ENCODE measurements at regions not wholly inside any gene's neighbourhood (a gene's known extent, or its start where the extent isn't known, plus 50 kb on each side); places are given as distances from the start of the nearest gene placed in this dataset.
"Not testable (repeated sequence)": the region's sequence is repeated elsewhere in the genome, so short reads cannot be mapped to it uniquely, and the experiment has no call there.

DNA sequence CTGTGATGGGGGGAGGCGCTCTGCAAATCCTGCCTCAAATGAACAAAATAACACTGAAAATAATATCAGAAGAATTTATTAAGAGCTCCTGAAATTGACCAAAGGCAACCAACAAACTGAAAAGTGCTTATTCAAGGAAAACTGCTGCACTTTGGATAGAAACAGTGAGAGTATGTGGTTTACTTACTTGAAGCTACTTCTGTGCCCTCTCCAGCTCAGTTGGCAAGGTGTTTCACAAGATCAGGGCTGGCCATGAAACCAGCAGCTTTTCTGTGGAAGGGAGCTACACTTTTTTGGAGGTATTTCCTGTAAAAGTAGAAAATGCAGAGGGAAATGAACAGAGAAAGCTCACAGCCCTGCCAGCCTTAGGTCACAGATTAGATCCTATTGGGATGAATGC is 310.0 kb upstream of the SPAG17 start:
- Histone ChIP-seq H3K4me3 (no peak overlapping the region), H3K27me3 (replicated peaks) (no peaks in the 10 kb centered on the region), H3K4me1 (replicated peaks) (no peaks in the 10 kb centered on the region), H3K27ac (no peak overlapping the region), H3K9me3 (replicated peaks) (no peaks in the 10 kb centered on the region), H3K36me3 (no peaks in the 10 kb centered on the region)
- no peak for DNase-seq (ENCODE audit: low read depth in 1 of 2, low spot score in 2 of 2)

DNA sequence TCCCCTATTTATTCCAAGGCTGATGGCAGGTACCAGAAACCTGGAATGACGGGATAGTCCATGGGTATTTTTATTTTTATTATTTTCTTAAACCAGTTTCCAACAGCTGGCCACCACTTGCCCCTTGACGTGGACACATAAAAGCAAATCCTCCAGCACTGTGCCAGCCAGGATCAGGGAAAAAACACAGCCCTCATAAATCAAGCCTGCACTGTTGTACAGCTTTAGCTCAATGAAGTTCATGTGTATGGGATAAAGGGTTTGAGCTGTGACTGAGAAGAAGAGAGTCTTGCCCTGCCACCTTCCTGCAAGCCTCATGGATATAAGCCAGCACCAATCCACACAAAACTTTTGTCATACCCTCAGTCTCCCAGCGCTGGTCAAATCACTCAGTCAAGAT is 303.8 kb upstream of the SPAG17 start:
- no peaks in the 10 kb centered on the region for H3K4me1 ChIP-seq (replicated peaks)
- no peaks in the 10 kb centered on the region for H3K27me3 ChIP-seq (replicated peaks)
- H3K36me3 ChIP-seq: no peaks in the 10 kb centered on the region
- H3K27ac ChIP-seq: no peak overlapping the region
- H3K4me3 ChIP-seq: no peak overlapping the region
- H3K9me3 ChIP-seq (replicated peaks): no peaks in the 10 kb centered on the region
- no peak for DNase-seq (ENCODE audit: low read depth in 1 of 2, low spot score in 2 of 2)

DNA sequence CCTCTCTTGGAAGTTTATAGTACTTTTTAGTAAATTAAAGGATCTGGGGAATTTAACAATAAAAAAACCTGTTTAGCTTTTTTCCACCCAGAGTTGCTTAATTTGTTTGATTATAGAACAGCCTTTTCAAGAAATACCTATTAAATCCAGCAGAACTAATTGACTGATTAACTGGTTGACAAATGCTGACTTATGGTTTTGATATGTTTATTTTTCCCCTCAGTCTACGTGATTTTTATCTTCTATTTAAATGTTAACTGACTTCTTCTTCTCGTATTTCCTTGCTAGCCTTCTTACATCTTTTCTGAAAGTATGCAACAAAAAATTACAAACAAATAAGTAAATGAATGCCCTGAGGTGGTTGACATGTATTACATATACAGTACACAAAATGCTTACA is 302.9 kb upstream of the SPAG17 start:
- Histone ChIP-seq H3K4me3 (no peak overlapping the region), H3K27ac (no peak overlapping the region), H3K9me3 (replicated peaks) (no peaks in the 10 kb centered on the region), H3K27me3 (replicated peaks) (no peaks in the 10 kb centered on the region; the same call in 1 of the 2 replicates), H3K4me1 (replicated peaks) (no peaks in the 10 kb centered on the region), H3K36me3 (no peaks in the 10 kb centered on the region)
- DNase-seq (ENCODE audit: low read depth in 1 of 2, low spot score in 2 of 2): no peak

DNA sequence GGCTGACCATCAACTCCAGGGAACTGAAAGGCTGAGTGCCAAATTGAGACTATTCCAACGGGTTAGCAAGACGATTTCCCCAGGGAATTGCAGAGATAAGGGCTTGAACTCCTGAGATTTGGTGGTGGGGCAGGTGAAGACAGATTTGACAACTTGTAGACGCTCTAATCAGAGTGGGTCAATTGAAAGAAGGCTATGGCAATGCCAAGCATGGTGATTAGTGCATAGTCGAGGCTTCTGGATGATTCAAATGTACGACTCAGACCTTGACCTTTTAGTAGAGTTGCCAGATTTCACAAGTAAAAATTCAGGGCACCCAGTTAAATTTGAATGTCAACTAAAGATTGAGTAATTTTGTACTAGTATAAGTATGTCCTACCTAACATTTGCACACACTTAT is 302.1 kb upstream of the SPAG17 start:
- Histone ChIP-seq H3K4me3 (no peak overlapping the region), H3K27me3 (replicated peaks) (no peaks in the 10 kb centered on the region; the same call in 1 of the 2 replicates), H3K4me1 (replicated peaks) (no peaks in the 10 kb centered on the region), H3K36me3 (no peaks in the 10 kb centered on the region), H3K27ac (no peak overlapping the region), H3K9me3 (replicated peaks) (no peaks in the 10 kb centered on the region)
- no peak for DNase-seq (ENCODE audit: low read depth in 1 of 2, low spot score in 2 of 2)

DNA sequence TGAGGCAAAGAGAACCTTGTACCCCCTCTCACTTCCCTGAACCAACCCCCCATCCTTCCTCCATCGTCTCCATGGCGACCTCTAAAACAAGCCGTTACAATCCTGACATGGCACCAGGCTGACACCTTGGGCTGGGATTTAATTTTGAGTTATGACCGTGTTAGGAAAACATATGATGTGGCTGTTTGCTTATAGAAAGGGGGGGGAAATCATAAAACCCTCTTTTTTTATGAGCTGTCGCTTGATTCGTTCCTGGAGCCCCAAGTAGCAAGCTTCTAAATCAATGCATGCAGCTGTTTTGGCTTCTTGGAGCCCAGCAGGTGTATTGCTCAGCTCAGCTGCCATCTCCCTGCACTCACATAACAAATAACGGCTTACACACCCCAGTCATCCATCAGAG is 301.2 kb upstream of the SPAG17 start:
- no peaks in the 10 kb centered on the region; the same call in 1 of the 2 replicates for H3K27me3 ChIP-seq (replicated peaks)
- no peak overlapping the region for H3K4me3 ChIP-seq
- no peaks in the 10 kb centered on the region for H3K36me3 ChIP-seq
- no peak overlapping the region for H3K27ac ChIP-seq
- no peak for DNase-seq (ENCODE audit: low read depth in 1 of 2, low spot score in 2 of 2)
- no peaks in the 10 kb centered on the region for H3K9me3 ChIP-seq (replicated peaks)
- H3K4me1 ChIP-seq (replicated peaks): no peaks in the 10 kb centered on the region

DNA sequence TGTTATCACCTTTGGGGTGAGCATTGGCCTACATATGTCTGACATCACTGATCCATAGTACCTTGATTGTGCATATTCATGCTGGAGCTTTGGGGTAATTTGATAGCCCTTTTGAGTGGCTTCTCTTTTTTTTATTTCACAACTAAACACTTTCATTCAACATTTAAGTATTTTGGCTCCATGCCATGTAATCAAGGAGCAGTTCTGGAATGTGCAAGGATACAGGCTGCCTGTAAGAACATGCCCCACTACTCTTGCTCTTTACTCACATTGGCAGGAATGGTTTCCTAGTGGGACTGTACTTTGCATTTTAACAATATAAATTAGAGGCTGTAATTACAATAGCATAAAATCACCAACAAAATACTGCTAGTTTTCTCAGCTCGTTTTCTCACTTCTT is 300.7 kb upstream of the SPAG17 start:
- H3K4me3 ChIP-seq: no peak overlapping the region
- DNase-seq (ENCODE audit: low read depth in 1 of 2, low spot score in 2 of 2): no peak
- H3K27ac ChIP-seq: no peak overlapping the region

DNA sequence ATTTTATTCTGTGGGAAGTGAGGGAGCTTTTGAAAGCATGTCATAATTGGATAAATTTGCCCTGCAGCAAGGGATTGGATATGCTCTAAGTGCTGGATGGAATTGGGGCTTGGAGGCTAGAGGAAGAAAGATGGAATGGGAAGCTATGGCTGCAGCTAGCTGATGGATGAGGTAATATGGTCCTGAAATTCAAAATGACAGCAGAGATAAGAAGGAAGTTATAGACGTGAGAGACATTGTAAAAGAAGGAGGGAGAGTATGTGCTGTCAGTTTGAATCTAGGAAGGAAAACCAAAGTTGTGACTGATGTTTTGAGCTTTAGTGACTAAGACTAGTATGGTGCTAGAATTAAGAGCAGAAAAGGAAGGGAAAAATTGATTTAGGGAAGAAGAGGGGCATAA is 299.9 kb upstream of the SPAG17 start:
- Histone ChIP-seq H3K9me3 (replicated peaks) (no peaks in the 10 kb centered on the region), H3K27ac (no peak overlapping the region), H3K27me3 (replicated peaks) (no peaks in the 10 kb centered on the region; the same call in 1 of the 2 replicates), H3K4me1 (replicated peaks) (no peaks in the 10 kb centered on the region), H3K36me3 (no peaks in the 10 kb centered on the region), H3K4me3 (no peak overlapping the region)
- no peak for DNase-seq (ENCODE audit: low read depth in 1 of 2, low spot score in 2 of 2)

More for the DNA sequence above, 300.7 kb upstream of the SPAG17 start:
- no peaks in the 10 kb centered on the region for H3K36me3 ChIP-seq
- no peaks in the 10 kb centered on the region; the same call in 1 of the 2 replicates for H3K27me3 ChIP-seq (replicated peaks)
- no peaks in the 10 kb centered on the region for H3K4me1 ChIP-seq (replicated peaks)
- no peaks in the 10 kb centered on the region for H3K9me3 ChIP-seq (replicated peaks)

DNA sequence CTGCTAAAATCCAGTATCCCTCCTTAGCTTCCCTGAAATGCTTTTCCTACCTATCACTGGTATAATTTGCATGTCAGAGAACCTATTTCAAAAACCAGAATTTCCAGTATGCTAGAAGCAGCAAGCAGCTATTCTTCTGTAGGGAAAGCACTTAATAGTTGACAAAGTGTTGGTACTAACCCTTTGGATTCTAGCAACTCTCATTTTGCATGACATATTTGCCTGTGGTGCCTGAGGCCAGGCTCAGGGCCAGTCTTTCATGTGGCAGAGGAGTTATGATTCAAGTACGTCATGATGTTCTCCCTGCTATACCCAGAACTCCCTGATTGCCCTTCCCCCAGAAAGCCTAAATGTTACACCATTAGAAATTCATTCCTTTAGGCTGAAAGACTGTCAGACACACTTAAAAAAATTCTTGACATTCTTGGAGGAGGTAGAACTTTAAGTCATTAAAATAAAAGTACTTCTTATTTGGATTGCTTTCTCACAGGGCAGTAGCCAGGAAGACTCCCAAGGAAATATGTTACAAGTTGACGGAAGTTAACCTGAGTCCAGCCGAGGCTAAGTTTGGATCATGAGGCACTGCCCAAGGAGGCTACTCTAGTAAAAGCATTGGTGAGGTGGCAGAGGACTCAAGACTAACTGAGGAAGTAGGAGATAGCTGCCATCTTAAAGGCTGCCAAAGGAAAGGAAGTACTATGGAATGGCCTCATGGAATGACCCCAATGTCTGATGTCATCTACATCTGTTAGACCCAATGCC is 298.4 kb upstream of the SPAG17 start:
- Histone ChIP-seq H3K27me3 (replicated peaks) (no peaks in the 10 kb centered on the region; the same call in 1 of the 2 replicates), H3K36me3 (no peaks in the 10 kb centered on the region), H3K9me3 (replicated peaks) (no peaks in the 10 kb centered on the region), H3K27ac (no peak overlapping the region), H3K4me3 (no peak overlapping the region), H3K4me1 (replicated peaks) (no peaks in the 10 kb centered on the region)
- no peak for DNase-seq (ENCODE audit: low read depth in 1 of 2, low spot score in 2 of 2)

DNA sequence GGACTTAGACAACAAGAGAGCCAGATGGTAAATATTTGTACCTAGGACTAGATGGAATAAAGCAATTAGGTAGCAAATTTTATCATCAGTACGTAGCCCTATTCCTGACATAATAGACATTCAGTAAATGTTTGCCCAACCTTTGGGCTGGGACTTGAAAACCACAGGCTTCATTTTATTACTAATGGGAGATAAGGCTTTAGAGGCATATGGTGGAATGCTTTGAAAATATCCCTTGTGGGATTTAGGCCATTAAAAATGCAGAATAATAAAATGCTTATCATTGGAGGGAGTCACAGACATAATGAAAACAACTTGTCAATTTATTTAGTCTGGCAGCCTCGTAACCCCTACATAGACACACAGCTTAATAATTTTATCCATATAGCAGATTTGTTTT is 296.1 kb upstream of the SPAG17 start:
- Histone ChIP-seq H3K9me3 (replicated peaks) (no peaks in the 10 kb centered on the region), H3K4me3 (no peak overlapping the region), H3K36me3 (no peaks in the 10 kb centered on the region), H3K27ac (no peak overlapping the region), H3K27me3 (replicated peaks) (no peaks in the 10 kb centered on the region; the same call in 1 of the 2 replicates), H3K4me1 (replicated peaks) (no peaks in the 10 kb centered on the region)
- no peak for DNase-seq (ENCODE audit: low read depth in 1 of 2, low spot score in 2 of 2)

DNA sequence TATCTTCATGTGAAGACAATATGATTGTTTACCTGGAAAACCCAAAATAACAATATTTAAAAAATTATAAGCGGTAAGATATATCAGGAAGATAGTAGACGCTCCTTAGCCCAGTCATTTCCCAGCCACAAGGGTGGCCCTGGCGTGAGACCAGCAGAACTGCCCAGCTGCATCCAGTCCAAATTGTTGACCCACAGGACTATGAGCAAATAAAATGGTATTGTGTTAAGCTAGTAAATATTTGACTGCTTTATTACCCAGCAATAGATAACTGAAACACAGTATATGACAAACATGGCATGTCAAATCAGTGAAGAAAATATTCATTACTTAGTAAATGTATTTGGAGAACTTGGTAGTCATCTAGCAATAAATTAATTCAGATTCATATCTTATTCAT is 294.3 kb upstream of the SPAG17 start:
- Histone ChIP-seq H3K4me3 (no peak overlapping the region), H3K4me1 (replicated peaks) (no peaks in the 10 kb centered on the region), H3K36me3 (no peaks in the 10 kb centered on the region), H3K27ac (no peak overlapping the region), H3K9me3 (replicated peaks) (no peaks in the 10 kb centered on the region), H3K27me3 (replicated peaks) (no peaks in the 10 kb centered on the region; the same call in 1 of the 2 replicates)
- no peak for DNase-seq (ENCODE audit: low read depth in 1 of 2, low spot score in 2 of 2)

DNA sequence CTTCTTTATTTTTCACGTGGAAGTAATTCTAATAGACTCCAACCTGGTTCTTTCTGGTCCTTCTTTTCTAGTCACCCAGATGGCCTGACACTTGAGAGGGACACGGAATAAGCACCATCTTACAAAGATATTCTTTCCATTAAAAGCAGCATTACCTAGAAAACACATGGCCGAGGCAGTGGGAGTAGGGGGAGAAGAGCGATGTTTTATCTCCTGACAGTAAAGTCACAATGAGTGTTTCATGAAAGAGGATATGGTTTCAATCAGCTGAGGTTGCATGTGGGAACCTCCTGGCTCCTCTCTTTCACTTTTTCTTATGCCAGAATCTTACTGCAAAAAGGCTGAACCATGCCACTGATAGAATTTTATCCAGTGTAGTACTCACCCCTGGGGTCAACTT is 288.8 kb upstream of the SPAG17 start:
- Histone ChIP-seq H3K4me3 (no peak overlapping the region), H3K27me3 (replicated peaks) (no peaks in the 10 kb centered on the region), H3K27ac (no peak overlapping the region), H3K9me3 (replicated peaks) (no peaks in the 10 kb centered on the region), H3K4me1 (replicated peaks) (no peaks in the 10 kb centered on the region), H3K36me3 (no peaks in the 10 kb centered on the region)
- no peak for DNase-seq (ENCODE audit: low read depth in 1 of 2, low spot score in 2 of 2)

DNA sequence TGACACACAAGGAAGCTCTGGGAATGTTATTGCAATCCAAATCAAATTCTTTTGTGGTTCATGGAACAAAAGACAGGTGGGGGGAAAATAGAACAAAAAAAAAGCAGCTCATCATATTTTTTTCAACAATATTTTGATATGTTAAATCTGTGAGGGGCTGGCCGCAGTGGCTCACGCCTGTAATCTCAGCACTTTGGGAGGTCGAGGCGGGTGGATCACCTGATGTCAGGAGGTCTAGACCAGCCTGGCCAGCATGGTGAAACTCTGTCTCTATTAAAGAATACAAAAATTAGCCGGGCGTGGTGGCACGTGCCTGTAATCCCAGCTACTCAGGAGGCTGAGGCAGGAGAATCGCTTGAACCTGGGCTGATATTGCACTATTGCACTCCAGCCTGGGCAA is 279.4 kb upstream of the SPAG17 start:
- H3K9me3 ChIP-seq (replicated peaks); H3K4me1 ChIP-seq (replicated peaks); DNase-seq (ENCODE audit: low read depth in 1 of 2, low spot score in 2 of 2); H3K4me3 ChIP-seq; H3K27ac ChIP-seq; H3K27me3 ChIP-seq (replicated peaks); H3K36me3 ChIP-seq: not testable (repeated sequence)

DNA sequence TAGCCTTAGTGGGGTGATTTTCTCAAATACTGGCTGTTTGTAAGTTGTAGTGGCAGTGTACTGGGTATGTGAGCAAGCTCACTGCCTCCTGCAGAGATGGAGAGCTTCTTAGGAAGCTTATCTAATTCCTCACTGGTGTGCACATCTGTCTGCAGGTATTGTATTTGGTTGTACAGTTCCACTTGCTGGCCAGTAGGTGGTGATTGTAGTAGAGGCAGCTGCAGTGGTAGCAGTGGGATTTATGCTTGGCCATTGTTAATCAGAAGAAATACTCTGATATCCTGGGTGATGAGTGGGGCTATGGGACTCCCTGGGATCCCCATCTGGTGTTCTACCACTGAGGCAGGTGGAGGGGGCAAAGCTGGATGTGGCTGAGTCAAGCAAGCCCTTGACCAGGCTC is 276.1 kb upstream of the SPAG17 start:
- no peaks in the 10 kb centered on the region for H3K4me1 ChIP-seq (replicated peaks)
- H3K27me3 ChIP-seq (replicated peaks): no peaks in the 10 kb centered on the region
- H3K4me3 ChIP-seq: no peak overlapping the region
- H3K9me3 ChIP-seq (replicated peaks): no peaks in the 10 kb centered on the region
- DNase-seq (ENCODE audit: low read depth in 1 of 2, low spot score in 2 of 2): no peak
- H3K36me3 ChIP-seq: no peaks in the 10 kb centered on the region
- H3K27ac ChIP-seq: no peak overlapping the region

DNA sequence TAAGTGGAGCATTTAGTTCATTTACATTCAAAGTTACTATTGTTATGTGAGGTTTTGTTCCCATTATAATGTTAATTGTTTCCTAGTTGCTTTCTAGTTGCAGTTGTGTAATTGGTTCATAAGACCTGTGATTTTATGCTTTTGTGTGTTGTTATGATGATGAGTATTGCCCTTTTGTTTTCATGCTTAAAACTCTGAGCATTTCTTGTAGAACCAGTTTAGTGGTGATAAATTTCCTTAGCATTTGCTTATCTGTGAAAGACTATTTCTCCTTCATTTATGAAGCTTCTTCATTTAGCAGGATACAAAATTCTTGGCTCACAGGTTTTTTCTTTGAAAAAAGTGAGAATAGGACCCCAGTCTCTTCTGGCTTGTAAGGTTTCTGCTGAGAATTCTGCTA is 274.8 kb upstream of the SPAG17 start:
- H3K27me3 ChIP-seq (replicated peaks): no peaks in the 10 kb centered on the region
- no peak for DNase-seq (ENCODE audit: low read depth in 1 of 2, low spot score in 2 of 2)
- H3K36me3 ChIP-seq: no peaks in the 10 kb centered on the region
- H3K9me3 ChIP-seq (replicated peaks): no peaks in the 10 kb centered on the region
- H3K4me3 ChIP-seq: no peak overlapping the region
- H3K4me1 ChIP-seq (replicated peaks): no peaks in the 10 kb centered on the region
- H3K27ac ChIP-seq: no peak overlapping the region

DNA sequence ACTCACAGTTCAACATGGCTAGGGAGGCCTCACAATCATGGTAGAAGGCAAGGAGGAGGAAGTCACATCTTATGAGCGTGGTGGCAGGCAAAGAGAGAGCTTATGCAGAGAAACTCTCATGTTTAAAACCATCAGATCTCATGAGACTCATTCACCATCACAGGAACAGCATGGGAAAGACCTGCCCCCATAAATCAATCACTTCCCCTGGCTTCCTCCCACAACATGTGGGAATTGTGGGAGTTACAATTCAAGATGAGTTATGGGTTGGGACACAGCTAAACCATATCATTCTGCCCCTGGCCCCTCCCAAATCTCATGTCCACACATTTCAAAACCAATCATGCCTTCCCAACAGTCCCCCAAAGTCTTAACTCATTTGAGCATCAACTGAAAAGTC is 268.8 kb upstream of the SPAG17 start:
- not testable (repeated sequence) for H3K27ac ChIP-seq; H3K27me3 ChIP-seq (replicated peaks); H3K4me1 ChIP-seq (replicated peaks); DNase-seq (ENCODE audit: low read depth in 1 of 2, low spot score in 2 of 2); H3K4me3 ChIP-seq; H3K9me3 ChIP-seq (replicated peaks); H3K36me3 ChIP-seq
